ENCODE measurements at regions not wholly inside any gene's neighbourhood (a gene's known extent, or its start where the extent isn't known, plus 50 kb on each side); places are given as distances from the start of the nearest gene placed in this dataset.

GRCh38 chr20:16955462-16955861 lies 207.3 kb downstream of the OTOR start:
- no peaks in the 10 kb centered on the region for H3K9me3 Mint-ChIP-seq (ENCODE audit: unreplicated experiment)
- no peaks in the 10 kb centered on the region for H3K36me3 Mint-ChIP-seq (ENCODE audit: unreplicated experiment)
- no peak overlapping the region for H3K4me3 Mint-ChIP-seq (ENCODE audit: unreplicated experiment)
- no peak for TF ChIP-seq CTCF (IDR thresholded peaks at IDR 0.05; ENCODE audit: partially characterized antibody, unreplicated experiment)
- H3K27ac Mint-ChIP-seq (ENCODE audit: unreplicated experiment) = no peak overlapping the region
- H3K27me3 Mint-ChIP-seq (ENCODE audit: unreplicated experiment) = no peaks in the 10 kb centered on the region
- DNase-seq = no peak
- H3K4me1 Mint-ChIP-seq (ENCODE audit: low read depth, unreplicated experiment) = no peaks in the 10 kb centered on the region

DNA sequence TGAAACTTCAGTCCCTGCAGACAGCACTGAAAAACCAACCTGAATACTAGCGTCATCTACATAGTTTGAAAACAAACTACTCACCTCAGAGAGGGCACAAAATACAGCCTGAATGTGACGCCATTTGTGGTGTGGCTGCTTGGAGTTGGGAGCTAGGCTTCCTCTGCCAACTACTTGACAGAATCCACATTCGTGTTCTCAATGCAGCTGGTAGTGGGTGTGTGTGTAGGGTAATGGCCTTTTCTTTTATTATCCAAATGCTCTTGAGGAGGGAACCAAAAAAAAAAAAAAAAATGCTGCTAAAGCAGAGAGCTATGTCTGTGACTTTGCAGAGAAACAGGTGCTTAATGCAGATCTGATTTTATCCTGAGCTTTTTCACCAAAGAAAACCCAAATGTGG lies 207.8 kb downstream of the OTOR start:
- no peak overlapping the region for H3K4me3 Mint-ChIP-seq (ENCODE audit: unreplicated experiment)
- DNase-seq = no peak
- H3K27me3 Mint-ChIP-seq (ENCODE audit: unreplicated experiment) = no peaks in the 10 kb centered on the region
- H3K9me3 Mint-ChIP-seq (ENCODE audit: unreplicated experiment) = no peaks in the 10 kb centered on the region
- no peaks in the 10 kb centered on the region for H3K4me1 Mint-ChIP-seq (ENCODE audit: low read depth, unreplicated experiment)
- H3K27ac Mint-ChIP-seq (ENCODE audit: unreplicated experiment) = no peak overlapping the region
- TF ChIP-seq CTCF (IDR thresholded peaks at IDR 0.05; ENCODE audit: partially characterized antibody, unreplicated experiment) = no peak
- no peaks in the 10 kb centered on the region for H3K36me3 Mint-ChIP-seq (ENCODE audit: unreplicated experiment)

DNA sequence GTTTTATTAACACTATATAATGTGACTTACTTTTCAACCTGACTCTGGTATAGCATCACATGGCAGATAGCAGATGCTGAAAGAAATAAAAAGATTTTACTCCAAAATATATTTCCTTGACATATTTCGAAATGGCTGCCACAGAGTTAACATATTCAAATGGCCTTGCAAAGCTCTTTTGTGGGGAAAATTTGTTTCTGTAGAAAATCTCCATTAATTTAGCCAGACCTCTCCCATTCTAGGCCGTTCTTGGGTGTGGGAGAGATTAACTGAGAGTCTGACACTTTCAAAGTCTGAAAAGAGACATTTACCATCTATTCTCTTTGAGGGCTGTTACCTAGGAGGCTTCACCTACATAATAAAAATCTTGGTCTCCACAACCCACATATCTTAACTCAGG lies 217.2 kb downstream of the OTOR start:
- Mint-ChIP-seq H3K27ac (ENCODE audit: unreplicated experiment) (no peak overlapping the region), H3K36me3 (ENCODE audit: unreplicated experiment) (peaks cover 6% of the 10 kb centered on the region), H3K4me1 (ENCODE audit: low read depth, unreplicated experiment) (no peaks in the 10 kb centered on the region), H3K9me3 (ENCODE audit: unreplicated experiment) (no peaks in the 10 kb centered on the region), H3K4me3 (ENCODE audit: unreplicated experiment) (no peak overlapping the region), H3K27me3 (ENCODE audit: unreplicated experiment) (no peaks in the 10 kb centered on the region)
- TF ChIP-seq CTCF (IDR thresholded peaks at IDR 0.05; ENCODE audit: partially characterized antibody, unreplicated experiment) = no peak
- DNase-seq = no peak

GRCh38 chr20:16966276-16966880 lies 218.2 kb downstream of the OTOR start:
- Mint-ChIP-seq H3K36me3 (ENCODE audit: unreplicated experiment) (peaks cover 6% of the 10 kb centered on the region), H3K4me3 (ENCODE audit: unreplicated experiment) (no peak overlapping the region), H3K9me3 (ENCODE audit: unreplicated experiment) (no peaks in the 10 kb centered on the region), H3K27ac (ENCODE audit: unreplicated experiment) (no peak overlapping the region), H3K27me3 (ENCODE audit: unreplicated experiment) (no peaks in the 10 kb centered on the region), H3K4me1 (ENCODE audit: low read depth, unreplicated experiment) (no peaks in the 10 kb centered on the region)
- DNase-seq = no peak
- TF ChIP-seq CTCF (IDR thresholded peaks at IDR 0.05; ENCODE audit: partially characterized antibody, unreplicated experiment) = no peak

- Mint-ChIP-seq H3K9me3 (ENCODE audit: unreplicated experiment) (no peaks in the 10 kb centered on the region), H3K4me1 (ENCODE audit: low read depth, unreplicated experiment) (no peaks in the 10 kb centered on the region), H3K4me3 (ENCODE audit: unreplicated experiment) (no peak overlapping the region), H3K36me3 (ENCODE audit: unreplicated experiment) (no peaks in the 10 kb centered on the region), H3K27ac (ENCODE audit: unreplicated experiment) (no peak overlapping the region), H3K27me3 (ENCODE audit: unreplicated experiment) (no peaks in the 10 kb centered on the region)
- no peak for TF ChIP-seq CTCF (IDR thresholded peaks at IDR 0.05; ENCODE audit: partially characterized antibody, unreplicated experiment)
- no peak for DNase-seq
These were observed 219.9 kb downstream of the OTOR start for GRCh38 chr20:16968099-16968498.
